Activated naive CD8-positive, alpha-beta T cell treated with anti-CD3 and anti-CD28 coated beads, Interleukin-2, amount 50 U/mL, for 24 hours (primary cell): ENCODE measurements at regions not wholly inside any gene's neighbourhood (a gene's known extent, or its start where the extent isn't known, plus 50 kb on each side); places are given as distances from the start of the nearest gene placed in this dataset.

ENCODE experiments used
- ATAC-seq: fragments of 150-1000 bp; cut with Tn5 transposase; one replicate; pipeline ENCODE4 v1.10.0; 2021
- DNase-seq: peaks from one replicate; pipeline ENCODE4 v3.0.0; 2021
- H3K27ac Mint-ChIP-seq: one replicate; pipeline ENCODE4 v1.8.0; 2021; ENCODE audit warnings: mild to moderate bottlenecking, mixed read lengths
- H3K27me3 Mint-ChIP-seq: one replicate; pipeline ENCODE4 v1.8.0; 2021; ENCODE audit warnings: mixed read lengths
- H3K36me3 Mint-ChIP-seq: one replicate; pipeline ENCODE4 v1.8.0; 2021; ENCODE audit warnings: low read depth, mixed read lengths
- H3K4me1 Mint-ChIP-seq: one replicate; pipeline ENCODE4 v1.8.0; 2021; ENCODE audit warnings: mixed read lengths
- H3K4me3 Mint-ChIP-seq: one replicate; pipeline ENCODE4 v1.8.0; 2021; ENCODE audit warnings: mild to moderate bottlenecking, moderate library complexity, mixed read lengths
- H3K9me3 Mint-ChIP-seq: one replicate; pipeline ENCODE4 v1.8.0; 2021; ENCODE audit warnings: mixed read lengths

DNA sequence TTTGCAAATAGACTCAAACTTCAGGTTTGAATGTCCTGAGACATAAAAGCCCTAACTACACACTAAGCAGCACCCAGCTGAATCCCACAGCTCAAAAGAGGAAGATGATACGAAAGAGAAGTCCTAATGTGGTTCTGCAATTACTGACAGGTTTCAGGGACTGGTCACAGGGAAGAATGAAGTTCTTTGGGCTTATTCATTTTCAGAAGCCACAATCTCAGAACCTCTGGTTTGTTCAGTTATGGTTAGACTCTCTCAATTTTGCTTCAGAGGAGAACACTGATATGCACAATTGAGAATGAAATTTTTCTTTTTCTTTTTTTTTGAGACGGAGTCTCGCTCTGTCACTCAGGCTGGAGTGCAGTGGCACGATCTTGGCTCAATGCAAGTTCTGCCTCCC lies 94.6 kb upstream of the FAM180A start:
- Mint-ChIP-seq H3K27me3 (no peaks in the 10 kb centered on the region), H3K9me3 (no peaks in the 10 kb centered on the region), H3K4me3 (no peak overlapping the region), H3K36me3 (no peaks in the 10 kb centered on the region), H3K4me1 (peaks cover 4% of the 10 kb centered on the region), H3K27ac (no peak overlapping the region)
- DNase-seq (no peak), ATAC-seq (peak; percentile 57)

GRCh38 chr7:135842446-135843179 lies 94.0 kb upstream of the FAM180A start:
- Mint-ChIP-seq H3K9me3 (no peaks in the 10 kb centered on the region), H3K4me3 (no peak overlapping the region), H3K27me3 (no peaks in the 10 kb centered on the region), H3K4me1 (peaks cover 4% of the 10 kb centered on the region), H3K36me3 (no peaks in the 10 kb centered on the region), H3K27ac (no peak overlapping the region)
- ATAC-seq (no peak), DNase-seq (no peak)

GRCh38 chr7:135840591-135840990 lies 92.0 kb upstream of the FAM180A start:
- Mint-ChIP-seq H3K27ac (no peak overlapping the region), H3K27me3 (no peaks in the 10 kb centered on the region), H3K4me3 (no peak overlapping the region), H3K36me3 (no peaks in the 10 kb centered on the region), H3K9me3 (no peaks in the 10 kb centered on the region), H3K4me1 (peaks cover 4% of the 10 kb centered on the region)
- ATAC-seq (no peak), DNase-seq (no peak)

GRCh38 chr7:135837675-135838074 lies 89.1 kb upstream of the FAM180A start:
- ATAC-seq (no peak), DNase-seq (no peak)
- Mint-ChIP-seq H3K36me3 (no peaks in the 10 kb centered on the region), H3K9me3 (no peaks in the 10 kb centered on the region), H3K4me1 (no peaks in the 10 kb centered on the region), H3K27ac (no peak overlapping the region), H3K4me3 (no peak overlapping the region), H3K27me3 (no peaks in the 10 kb centered on the region)

- Mint-ChIP-seq H3K27ac (no peak overlapping the region), H3K4me3 (no peak overlapping the region), H3K36me3 (no peaks in the 10 kb centered on the region)
Observed at GRCh38 chr7:135834266-135834665, 85.7 kb upstream of the FAM180A start.

DNA sequence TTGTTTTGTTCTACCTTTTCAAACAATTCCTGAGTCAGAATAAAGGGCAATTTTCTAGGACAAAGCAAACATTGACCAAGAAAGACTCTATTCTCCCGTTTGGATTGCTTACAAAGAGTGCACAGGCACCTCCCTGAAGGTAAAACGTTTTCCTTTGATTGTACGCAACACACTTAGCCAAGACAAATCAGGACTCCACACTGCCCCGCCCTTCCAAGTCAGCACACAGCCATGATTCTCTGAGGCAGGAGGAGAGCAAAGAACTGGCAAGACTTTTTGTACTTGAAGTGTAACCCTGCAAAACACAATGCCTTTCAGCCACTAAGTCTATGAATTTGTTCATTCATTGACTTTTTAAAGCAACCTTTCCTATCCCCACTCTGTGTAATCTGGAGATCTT lies 85.0 kb upstream of the FAM180A start:
- no peak for ATAC-seq
- peaks cover 2% of the 10 kb centered on the region for H3K27me3 Mint-ChIP-seq
- H3K4me1 Mint-ChIP-seq, result peaks cover 12% of the 10 kb centered on the region
- H3K27ac Mint-ChIP-seq, result no peak overlapping the region
- no peaks in the 10 kb centered on the region for H3K36me3 Mint-ChIP-seq
- no peak overlapping the region for H3K4me3 Mint-ChIP-seq
- no peaks in the 10 kb centered on the region for H3K9me3 Mint-ChIP-seq
- DNase-seq, result no peak

More at GRCh38 chr7:135834266-135834665, 85.7 kb upstream of the FAM180A start:
- Mint-ChIP-seq H3K9me3 (no peaks in the 10 kb centered on the region), H3K4me1 (peaks cover 12% of the 10 kb centered on the region), H3K27me3 (peaks cover 2% of the 10 kb centered on the region)
- ATAC-seq, result no peak
- no peak for DNase-seq

GRCh38 chr7:135831455-135832195 lies 83.0 kb upstream of the FAM180A start:
- peak; percentile 49 for ATAC-seq
- Mint-ChIP-seq H3K4me3 (no peak overlapping the region), H3K4me1 (peaks cover 12% of the 10 kb centered on the region), H3K9me3 (no peaks in the 10 kb centered on the region), H3K36me3 (no peaks in the 10 kb centered on the region), H3K27me3 (peaks cover 2% of the 10 kb centered on the region), H3K27ac (no peak overlapping the region)
- DNase-seq, result no peak

DNA sequence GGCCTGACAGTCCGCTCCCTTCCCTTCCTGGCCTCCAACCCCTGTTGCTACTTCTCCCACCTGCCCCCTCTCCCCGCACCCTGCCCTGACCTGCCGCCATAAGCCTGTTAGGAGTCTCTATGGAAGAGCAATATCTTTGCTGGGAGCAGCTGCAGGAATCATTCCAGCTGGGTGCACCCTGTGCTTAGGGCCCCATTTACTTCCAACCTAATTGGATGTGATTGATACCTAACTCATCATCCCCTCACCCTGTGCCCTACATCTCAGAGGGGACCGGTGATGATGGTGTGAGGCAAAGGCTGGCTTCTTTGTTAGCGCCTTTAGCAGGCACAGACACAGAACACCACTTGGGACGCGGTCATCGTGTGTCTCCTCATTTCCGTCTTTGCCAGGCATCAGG lies 80.0 kb upstream of the FAM180A start:
- Mint-ChIP-seq H3K36me3 (no peaks in the 10 kb centered on the region), H3K27ac (no peak overlapping the region), H3K9me3 (no peaks in the 10 kb centered on the region), H3K4me3 (no peak overlapping the region), H3K27me3 (peaks cover 2% of the 10 kb centered on the region), H3K4me1 (peaks cover 12% of the 10 kb centered on the region)
- DNase-seq, result no peak
- no peak for ATAC-seq

DNA sequence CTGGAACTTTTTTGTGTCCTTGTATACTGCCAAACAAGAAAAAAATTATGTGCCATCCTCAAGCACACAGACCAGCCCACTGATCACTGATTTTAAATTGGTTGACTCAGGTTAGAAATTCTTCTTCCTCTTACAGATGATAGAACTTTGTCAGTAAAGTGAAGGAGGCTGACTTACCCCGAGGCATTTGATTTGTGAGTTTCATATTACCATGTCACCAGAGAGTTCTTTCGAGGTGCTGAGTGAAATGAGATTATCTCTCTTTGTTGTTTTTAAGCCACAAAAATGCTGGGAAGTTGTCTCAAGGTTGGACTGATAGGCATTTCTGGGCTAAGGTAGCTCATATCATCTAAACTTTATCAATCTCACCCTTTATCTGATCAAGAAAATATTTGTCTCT lies 78.8 kb upstream of the FAM180A start:
- Mint-ChIP-seq H3K27me3 (peaks cover 2% of the 10 kb centered on the region), H3K36me3 (no peaks in the 10 kb centered on the region), H3K4me1 (peaks cover 12% of the 10 kb centered on the region), H3K27ac (no peak overlapping the region), H3K9me3 (no peaks in the 10 kb centered on the region), H3K4me3 (no peak overlapping the region)
- DNase-seq (no peak), ATAC-seq (no peak)

- H3K4me1 Mint-ChIP-seq, result no peaks in the 10 kb centered on the region
- DNase-seq, result no peak
Observed at GRCh38 chr7:135825406-135825805, 76.8 kb upstream of the FAM180A start.

GRCh38 chr7:135822376-135822775 lies 73.8 kb upstream of the FAM180A start:
- ATAC-seq (no peak), DNase-seq (no peak)
- H3K27me3 Mint-ChIP-seq, result peaks cover 2% of the 10 kb centered on the region
- no peaks in the 10 kb centered on the region for H3K9me3 Mint-ChIP-seq
- no peaks in the 10 kb centered on the region for H3K4me1 Mint-ChIP-seq
- H3K4me3 Mint-ChIP-seq, result no peak overlapping the region
- H3K27ac Mint-ChIP-seq, result no peak overlapping the region
- no peaks in the 10 kb centered on the region for H3K36me3 Mint-ChIP-seq

More at GRCh38 chr7:135825406-135825805, 76.8 kb upstream of the FAM180A start:
- Mint-ChIP-seq H3K4me3 (no peak overlapping the region), H3K27ac (no peak overlapping the region), H3K27me3 (peaks cover 2% of the 10 kb centered on the region), H3K9me3 (no peaks in the 10 kb centered on the region), H3K36me3 (no peaks in the 10 kb centered on the region)
- ATAC-seq, result no peak

- Mint-ChIP-seq H3K27me3 (peaks cover 3% of the 10 kb centered on the region), H3K4me1 (no peaks in the 10 kb centered on the region), H3K4me3 (no peak overlapping the region), H3K9me3 (no peaks in the 10 kb centered on the region), H3K27ac (no peak overlapping the region), H3K36me3 (no peaks in the 10 kb centered on the region)
- DNase-seq, result no peak
- no peak for ATAC-seq
Observed at GRCh38 chr7:135817583-135817982, 69.0 kb upstream of the FAM180A start.

GRCh38 chr7:135815033-135815432 lies 66.4 kb upstream of the FAM180A start:
- no peak for ATAC-seq
- DNase-seq, result no peak
- Mint-ChIP-seq H3K27me3 (peaks cover 1% of the 10 kb centered on the region), H3K9me3 (no peaks in the 10 kb centered on the region), H3K4me1 (no peaks in the 10 kb centered on the region), H3K36me3 (no peaks in the 10 kb centered on the region), H3K4me3 (no peak overlapping the region), H3K27ac (no peak overlapping the region)

DNA sequence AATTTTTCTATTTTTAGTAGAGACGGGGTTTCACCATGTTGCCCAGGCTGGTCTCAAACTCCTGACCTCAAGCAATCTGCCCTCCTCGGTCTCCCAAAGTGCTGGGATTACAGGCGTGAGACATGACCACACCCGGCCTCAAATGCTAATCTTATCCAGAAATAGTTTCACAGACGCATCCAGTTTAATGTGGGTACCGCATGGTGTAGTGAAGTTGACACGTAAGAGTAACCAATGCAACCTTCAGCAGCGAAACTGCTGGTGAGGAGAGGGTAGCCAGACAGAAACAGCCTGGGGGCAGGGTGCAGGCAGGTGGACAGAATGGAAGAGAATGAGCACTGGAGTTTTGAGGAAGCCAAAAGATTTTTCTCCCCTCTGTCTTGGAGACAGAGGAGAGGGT lies 63.5 kb upstream of the FAM180A start:
- Mint-ChIP-seq H3K36me3 (no peaks in the 10 kb centered on the region), H3K27ac (no peak overlapping the region), H3K27me3 (peaks cover 1% of the 10 kb centered on the region), H3K4me1 (no peaks in the 10 kb centered on the region), H3K4me3 (no peak overlapping the region), H3K9me3 (no peaks in the 10 kb centered on the region)
- ATAC-seq (no peak), DNase-seq (no peak)

GRCh38 chr7:135811506-135811905 lies 62.9 kb upstream of the FAM180A start:
- peaks cover 1% of the 10 kb centered on the region for H3K27me3 Mint-ChIP-seq
- DNase-seq (no peak), ATAC-seq (no peak)
- H3K27ac Mint-ChIP-seq, result no peak overlapping the region
- no peaks in the 10 kb centered on the region for H3K9me3 Mint-ChIP-seq
- H3K36me3 Mint-ChIP-seq, result no peaks in the 10 kb centered on the region
- H3K4me3 Mint-ChIP-seq, result no peak overlapping the region
- no peaks in the 10 kb centered on the region for H3K4me1 Mint-ChIP-seq
